Upper lobe of left lung (tissue), 6 donors: ENCODE measurements at regions not wholly inside any gene's neighbourhood (a gene's known extent, or its start where the extent isn't known, plus 50 kb on each side); places are given as distances from the start of the nearest gene placed in this dataset.

ENCODE experiments used
- ATAC-seq, 2 donors: fragments of 200-7000 bp; cut with Tn5 transposase; one replicate each; pipeline ENCODE4 v1.9.1; 2022; ENCODE audit warnings: mild to moderate bottlenecking in 2 of 2, moderate library complexity in 2 of 2; ENCODE audit not compliant: low FRiP score in 2 of 2
- DNase-seq, 2 donors: peaks; one replicate each; pipeline ENCODE4 v3.0.0-alpha.2; 2019 to 2020
- H3K27ac ChIP-seq, 4 donors: fragments of 200-600 bp; sonication (generic); one replicate each; pipeline ENCODE4 v1.5.1; 2016 to 2019
- H3K27me3 ChIP-seq, 4 donors: fragments of 200-600 bp; sonication (generic); one replicate each; pipeline ENCODE4 v1.5.1; 2017 to 2019
- H3K36me3 ChIP-seq, 4 donors: fragments of 200-600 bp; sonication (generic); one replicate each; pipeline ENCODE4 v1.5.1; 2016 to 2019
- H3K4me1 ChIP-seq, 4 donors: fragments of 200-600 bp; sonication (generic); one replicate each; pipeline ENCODE4 v1.5.1; 2018 to 2019
- H3K4me3 ChIP-seq, 4 donors: fragments of 200-600 bp; sonication (generic); one replicate each; pipeline ENCODE4 v1.5.1; 2017 to 2019; ENCODE audit warnings: mild to moderate bottlenecking in 2 of 4, moderate library complexity in 1 of 4
- H3K9me3 ChIP-seq, 4 donors: fragments of 200-600 bp; sonication (generic); one replicate each; pipeline ENCODE4 v1.5.1; 2018 to 2019
- CTCF ChIP-seq, 6 experiments: fragments of 450-650 bp in 4 of 6; fragments of 200-600 bp in 2 of 6; sonication (generic) in 2 of 6; IDR thresholded peaks; one replicate each; pipeline ENCODE4 v1.5.1; 2016 to 2019; ENCODE audit warnings: antibody characterized with exemption in 6 of 6
- EP300 ChIP-seq, 4 donors: sonication (generic); formaldehyde crosslinking; IDR thresholded peaks; one replicate each; pipeline ENCODE4 v1.5.1; 2017; ENCODE audit warnings: antibody characterized with exemption in 4 of 4, control low read depth in 2 of 4
- POLR2A ChIP-seq, 4 donors: fragments of 450-650 bp; IDR thresholded peaks; one replicate each; pipeline ENCODE4 v1.5.1; 2016 to 2017; ENCODE audit warnings: antibody characterized with exemption in 4 of 4, mild to moderate bottlenecking in 2 of 4
- POLR2AphosphoS5 ChIP-seq, 2 donors: sonication (generic); formaldehyde crosslinking; IDR thresholded peaks; one replicate each; pipeline ENCODE4 v1.5.1; 2017; ENCODE audit warnings: antibody characterized with exemption in 2 of 2
- WGBS, 2 donors: methylation state at CpG; one replicate each; pipeline ENCODE4 v1.1.5; 2017 to 2018; 5-methylcytosine and 5-hydroxymethylcytosine counted together
- donor health status: DM: no; HTN: no; CAD: no; lungs with moderate emphysema.
- donor health status: DM: no; HTN: yes; CAD: no; lungs with severe emphysema.

DNA sequence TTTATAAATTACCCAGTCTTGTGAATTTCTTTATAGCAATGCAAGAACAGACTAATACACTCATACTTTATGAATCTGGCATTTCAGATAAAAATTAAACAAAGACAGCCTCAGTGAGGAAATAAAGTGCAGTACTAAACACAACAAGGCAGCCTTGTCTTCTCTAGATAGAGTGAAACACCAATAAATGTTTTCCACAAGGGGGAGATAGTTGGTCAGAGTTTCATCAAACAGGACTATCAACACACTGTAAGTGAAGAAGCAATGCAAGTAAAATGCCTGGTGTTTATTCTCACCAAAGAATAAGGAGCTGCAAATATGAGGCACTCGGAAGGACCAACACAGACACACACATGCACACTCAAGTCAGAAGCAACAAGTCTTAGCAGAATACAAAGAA is 62.8 kb downstream of the FAM9B start:
- no peaks in the 10 kb centered on the region for H3K36me3 ChIP-seq
- DNase-seq (no peak), ATAC-seq (peak in 1 of 2 donors; percentile 56)
- WGBS, 2 donors: 44 to 50% methylated on average over 1 of the region's 1 CpG
- no peaks in the 10 kb centered on the region for H3K27me3 ChIP-seq
- no peaks in the 10 kb centered on the region for H3K9me3 ChIP-seq
- H3K4me3 ChIP-seq: no peak overlapping the region
- H3K27ac ChIP-seq: no peak overlapping the region
- H3K4me1 ChIP-seq: no peaks in the 10 kb centered on the region
- TF ChIP-seq CTCF (IDR thresholded peaks at IDR 0.05) (peak in 4 of 6 experiments; percentile 35 to 53 (median 43)), EP300 (IDR thresholded peaks at IDR 0.05) (no peak)

DNA sequence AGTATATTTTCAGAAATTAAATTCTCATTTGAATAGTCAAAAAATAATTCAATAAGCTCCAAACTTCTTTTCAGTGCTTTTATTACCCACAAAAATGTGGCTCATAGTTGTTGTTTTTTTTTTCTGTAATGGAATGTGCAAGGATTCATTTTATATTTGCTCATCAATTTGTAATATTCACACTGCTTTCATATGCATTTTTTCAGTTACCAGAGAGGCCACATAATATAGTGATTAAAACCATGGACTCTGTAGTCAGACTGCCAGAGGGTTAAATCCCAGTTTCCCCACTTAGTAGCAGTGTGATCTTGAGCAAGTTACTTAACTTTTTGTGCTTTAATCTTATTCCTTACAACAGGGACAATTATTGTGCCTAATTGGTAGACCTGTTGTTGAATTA is 64.5 kb downstream of the FAM9B start:
- TF ChIP-seq CTCF (IDR thresholded peaks at IDR 0.05): no peak
- TF ChIP-seq POLR2AphosphoS5 (IDR thresholded peaks at IDR 0.05): no peak
- TF ChIP-seq EP300 (IDR thresholded peaks at IDR 0.05): no peak
- no peak for TF ChIP-seq POLR2A (IDR thresholded peaks at IDR 0.05)
- Histone ChIP-seq H3K4me3 (no peak overlapping the region), H3K27me3 (no peaks in the 10 kb centered on the region), H3K4me1 (no peaks in the 10 kb centered on the region), H3K27ac (no peak overlapping the region), H3K36me3 (no peaks in the 10 kb centered on the region), H3K9me3 (no peaks in the 10 kb centered on the region)
- no peak for DNase-seq
- no peak for ATAC-seq

- H3K36me3 ChIP-seq: no peaks in the 10 kb centered on the region
- no peak overlapping the region for H3K27ac ChIP-seq
- H3K4me3 ChIP-seq: no peak overlapping the region
- 72 to 86% methylated on average over 3 of the region's 3 CpGs for whole genome bisulfite sequencing, 2 donors
- H3K9me3 ChIP-seq: no peaks in the 10 kb centered on the region
- H3K4me1 ChIP-seq: no peaks in the 10 kb centered on the region
- DNase-seq (no peak), ATAC-seq (no peak)
- H3K27me3 ChIP-seq: no peaks in the 10 kb centered on the region
- no peak for TF ChIP-seq EP300 (IDR thresholded peaks at IDR 0.05)
- TF ChIP-seq POLR2A (IDR thresholded peaks at IDR 0.05): no peak
These were observed 66.5 kb downstream of the FAM9B start for GRCh38 chrX:8967461-8967860.

DNA sequence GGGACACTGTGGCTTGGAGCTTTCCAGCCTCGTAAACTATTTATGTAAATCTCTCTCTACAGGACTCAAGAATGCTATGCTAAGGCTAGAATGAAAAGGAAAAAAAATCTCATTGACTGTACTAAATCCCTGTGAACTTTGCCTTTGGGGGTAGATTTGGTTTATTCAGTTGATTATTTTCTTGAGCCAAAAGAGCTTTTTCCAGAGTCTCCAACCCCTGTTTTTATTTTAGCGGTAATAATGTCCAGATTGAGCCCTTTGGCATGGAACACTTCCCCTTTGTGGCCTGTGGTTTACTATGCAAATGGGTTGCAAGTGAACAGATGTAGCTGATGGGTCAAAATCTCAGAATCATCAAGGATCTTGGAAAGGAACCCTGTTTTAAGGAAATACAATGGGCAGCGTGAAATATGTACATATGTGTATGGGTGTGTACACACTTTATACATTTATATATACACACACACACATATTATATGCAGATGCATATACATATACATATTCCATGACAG is 72.9 kb downstream of the FAM9B start:
- no peak overlapping the region for H3K27ac ChIP-seq
- 56 to 74% methylated on average over 3 of the region's 3 CpGs for WGBS, 2 donors
- no peaks in the 10 kb centered on the region for H3K27me3 ChIP-seq
- no peaks in the 10 kb centered on the region for H3K4me1 ChIP-seq
- TF ChIP-seq POLR2AphosphoS5 (IDR thresholded peaks at IDR 0.05) (no peak), POLR2A (IDR thresholded peaks at IDR 0.05) (no peak), EP300 (IDR thresholded peaks at IDR 0.05) (no peak), CTCF (IDR thresholded peaks at IDR 0.05) (no peak)
- DNase-seq (no peak), ATAC-seq (no peak)
- H3K9me3 ChIP-seq: no peaks in the 10 kb centered on the region
- no peak overlapping the region for H3K4me3 ChIP-seq
- no peaks in the 10 kb centered on the region for H3K36me3 ChIP-seq

- 73 to 87% methylated on average over 7 of the region's 7 CpGs for WGBS, 2 donors
- Histone ChIP-seq H3K4me1 (no peaks in the 10 kb centered on the region), H3K4me3 (no peak overlapping the region), H3K27ac (no peak overlapping the region), H3K27me3 (no peaks in the 10 kb centered on the region), H3K9me3 (no peaks in the 10 kb centered on the region), H3K36me3 (no peaks in the 10 kb centered on the region)
- DNase-seq: no peak
- no peak for ATAC-seq
- TF ChIP-seq POLR2A (IDR thresholded peaks at IDR 0.05) (no peak), POLR2AphosphoS5 (IDR thresholded peaks at IDR 0.05) (no peak), EP300 (IDR thresholded peaks at IDR 0.05) (no peak)
These were observed 78.4 kb downstream of the FAM9B start for GRCh38 chrX:8955511-8955910.

GRCh38 chrX:8946563-8946962 is 87.4 kb downstream of the FAM9B start:
- no peak overlapping the region for H3K27ac ChIP-seq
- no peaks in the 10 kb centered on the region for H3K27me3 ChIP-seq
- no peak for ATAC-seq
- H3K4me1 ChIP-seq: no peaks in the 10 kb centered on the region
- no peak overlapping the region for H3K4me3 ChIP-seq
- no peaks in the 10 kb centered on the region for H3K36me3 ChIP-seq
- H3K9me3 ChIP-seq: no peaks in the 10 kb centered on the region
- DNase-seq: no peak
- 76% methylated on average over 2 of the region's 2 CpGs for WGBS, 2 donors
- TF ChIP-seq CTCF (IDR thresholded peaks at IDR 0.05) (no peak), POLR2AphosphoS5 (IDR thresholded peaks at IDR 0.05) (no peak), POLR2A (IDR thresholded peaks at IDR 0.05) (no peak), EP300 (IDR thresholded peaks at IDR 0.05) (no peak)
